ENCODE measurements at regions not wholly inside any gene's neighbourhood (a gene's known extent, or its start where the extent isn't known, plus 50 kb on each side); places are given as distances from the start of the nearest gene placed in this dataset.

DNA sequence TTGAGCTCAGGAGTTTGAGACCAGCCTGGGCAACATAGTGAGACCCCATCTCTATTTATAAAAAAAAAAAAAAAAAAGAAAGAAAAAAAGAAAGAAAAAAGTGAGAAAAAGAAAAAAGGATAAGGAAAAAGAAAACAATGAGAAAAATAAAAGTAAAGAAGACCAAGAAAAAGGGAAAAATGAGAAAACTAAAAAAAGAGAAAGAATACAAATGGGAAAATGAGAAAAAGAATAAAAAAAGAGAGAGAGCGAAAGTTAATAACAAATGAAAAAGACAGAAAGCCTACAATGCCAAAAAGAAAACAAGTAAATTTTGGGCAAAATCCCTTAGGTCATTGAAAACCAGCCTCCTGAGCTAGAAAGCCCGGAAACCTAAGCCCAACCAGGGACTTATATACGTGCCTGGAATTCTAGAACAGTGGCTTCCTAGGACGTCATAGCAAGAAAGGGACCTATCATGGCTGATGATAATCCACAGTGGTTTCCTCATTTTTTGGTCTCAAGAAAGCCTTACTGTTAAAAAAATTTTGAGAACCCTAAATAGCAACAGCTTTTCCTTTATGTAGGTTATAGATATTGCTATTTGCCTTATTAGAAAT lies 131.7 kb upstream of the CLINT1 start:
- no peaks in the 10 kb centered on the region for H3K36me3 ChIP-seq
- no peak overlapping the region for H3K4me3 ChIP-seq
- no peak for DNase-seq
- H3K9me3 ChIP-seq (replicated peaks): no peaks in the 10 kb centered on the region
- no peaks in the 10 kb centered on the region for H3K27me3 ChIP-seq (ENCODE audit: low read depth)
- H3K4me1 ChIP-seq: no peaks in the 10 kb centered on the region
- no peak for TF ChIP-seq CTCF (IDR thresholded peaks at IDR 0.05; ENCODE audit: borderline replicate concordance)
- intact Hi-C loops (cut with micrococcal nuclease): no loop called here
- H3K27ac ChIP-seq (replicated peaks): no peak overlapping the region

DNA sequence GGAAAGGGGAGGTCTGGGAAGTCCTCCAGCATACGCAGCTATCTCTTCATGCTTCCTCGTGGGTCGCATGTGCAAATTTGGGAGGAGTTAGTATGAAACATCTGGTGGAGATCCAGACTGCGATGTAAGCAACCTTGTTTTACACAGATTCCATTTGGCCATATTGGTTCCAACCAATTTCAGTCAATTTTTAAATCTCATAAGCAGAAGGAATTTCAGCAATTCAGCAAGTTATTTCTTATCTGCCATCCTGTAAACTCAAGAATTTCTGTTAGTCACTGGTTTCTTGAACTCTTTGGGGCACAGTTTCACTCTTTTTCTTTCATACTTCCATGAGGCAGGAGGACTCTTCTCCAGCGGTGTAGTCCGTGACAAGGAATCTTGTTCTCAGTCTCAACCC lies 130.4 kb upstream of the CLINT1 start:
- no peak for TF ChIP-seq CTCF (IDR thresholded peaks at IDR 0.05; ENCODE audit: borderline replicate concordance)
- intact Hi-C loops (cut with micrococcal nuclease): no loop called here
- no peaks in the 10 kb centered on the region for H3K36me3 ChIP-seq
- no peak for DNase-seq
- H3K9me3 ChIP-seq (replicated peaks): no peaks in the 10 kb centered on the region
- no peak overlapping the region for H3K27ac ChIP-seq (replicated peaks)
- peaks cover 7% of the 10 kb centered on the region for H3K4me1 ChIP-seq
- H3K4me3 ChIP-seq: no peak overlapping the region
- H3K27me3 ChIP-seq (ENCODE audit: low read depth): no peaks in the 10 kb centered on the region

DNA sequence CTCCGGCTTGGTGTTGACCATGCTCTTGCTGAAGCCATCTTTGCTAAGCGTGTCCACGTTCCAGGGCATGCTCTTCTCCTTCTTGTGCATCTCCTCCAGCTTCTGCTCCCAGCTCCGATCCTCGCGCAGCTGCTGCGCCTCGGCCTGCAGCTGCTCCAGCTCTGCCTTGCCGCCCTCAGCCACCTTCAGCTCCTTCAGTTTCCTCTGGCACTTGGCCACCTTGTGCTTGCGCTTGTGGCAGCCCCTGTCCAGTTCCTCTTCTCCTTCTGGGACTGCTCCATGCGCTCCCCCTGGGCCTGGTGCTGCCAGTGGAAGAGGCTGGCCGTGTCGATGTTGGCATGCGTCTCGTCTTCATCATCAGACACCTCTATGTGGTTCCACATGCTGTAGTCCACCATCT lies 128.3 kb upstream of the CLINT1 start:
- TF ChIP-seq CTCF (IDR thresholded peaks at IDR 0.05; ENCODE audit: borderline replicate concordance): no peak
- DNase-seq: no peak
- Histone ChIP-seq H3K9me3 (replicated peaks) (no peaks in the 10 kb centered on the region), H3K4me3 (no peak overlapping the region), H3K27ac (replicated peaks) (no peak overlapping the region), H3K4me1 (peaks cover 14% of the 10 kb centered on the region), H3K27me3 (ENCODE audit: low read depth) (no peaks in the 10 kb centered on the region), H3K36me3 (no peaks in the 10 kb centered on the region)
- intact Hi-C loops (cut with micrococcal nuclease): no loop called here

DNA sequence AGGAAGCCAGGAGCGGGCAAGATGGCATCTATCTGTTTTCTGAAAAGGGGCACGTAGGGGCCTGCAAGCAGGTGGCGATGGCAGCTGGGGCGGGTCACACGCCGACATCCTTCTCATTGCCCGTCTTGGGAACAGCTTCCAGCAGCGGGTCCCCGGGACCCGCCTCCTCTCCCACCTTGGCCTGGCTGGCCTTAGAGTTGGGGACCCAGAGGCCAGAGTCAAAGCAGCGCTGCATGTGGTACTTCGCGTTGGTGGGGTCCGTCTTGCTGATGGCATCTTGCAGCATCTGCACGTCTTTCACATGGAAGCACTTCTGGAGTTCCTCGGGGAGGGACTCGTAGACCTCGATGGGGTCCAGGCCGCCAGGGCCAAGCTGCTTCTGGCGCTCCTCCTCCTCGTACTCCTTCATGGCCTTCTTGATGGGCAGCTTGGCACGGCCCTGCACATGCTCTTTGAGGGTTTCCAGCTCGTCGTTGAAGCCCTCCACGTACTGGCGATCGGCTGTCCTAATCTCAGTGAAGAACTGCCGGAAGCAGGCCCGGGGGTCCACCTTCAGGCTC lies 127.6 kb upstream of the CLINT1 start:
- intact Hi-C loops (cut with micrococcal nuclease): no loop called here
- H3K9me3 ChIP-seq (replicated peaks): no peaks in the 10 kb centered on the region
- no peaks in the 10 kb centered on the region for H3K27me3 ChIP-seq (ENCODE audit: low read depth)
- no peak overlapping the region for H3K4me3 ChIP-seq
- no peaks in the 10 kb centered on the region for H3K36me3 ChIP-seq
- no peak for TF ChIP-seq CTCF (IDR thresholded peaks at IDR 0.05; ENCODE audit: borderline replicate concordance)
- no peak for DNase-seq
- H3K4me1 ChIP-seq: peaks cover 14% of the 10 kb centered on the region
- no peak overlapping the region for H3K27ac ChIP-seq (replicated peaks)

- intact Hi-C loops (cut with micrococcal nuclease): no loop called here
- peak overlapping the region; percentile 15 for H3K27ac ChIP-seq (replicated peaks)
Observed at GRCh38 chr5:157984611-157985010, 125.7 kb upstream of the CLINT1 start.

More at GRCh38 chr5:157984611-157985010, 125.7 kb upstream of the CLINT1 start:
- Histone ChIP-seq H3K36me3 (no peaks in the 10 kb centered on the region), H3K4me3 (no peak overlapping the region), H3K9me3 (replicated peaks) (no peaks in the 10 kb centered on the region), H3K4me1 (peaks cover 14% of the 10 kb centered on the region), H3K27me3 (ENCODE audit: low read depth) (no peaks in the 10 kb centered on the region)
- no peak for TF ChIP-seq CTCF (IDR thresholded peaks at IDR 0.05; ENCODE audit: borderline replicate concordance)
- no peak for DNase-seq

All from left ventricle myocardium inferior (tissue), 1 donor.